AG10803 (cell line): ENCODE measurements at regions not wholly inside any gene's neighbourhood (a gene's known extent, or its start where the extent isn't known, plus 50 kb on each side); places are given as distances from the start of the nearest gene placed in this dataset.

Source experiments
- DNase-seq: peaks from one replicate; pipeline ENCODE4 v3.0.0; 2010; ENCODE audit warnings: low read depth
- H3K4me3 ChIP-seq: 2 replicates; pipeline ENCODE4 v1.5.1; 2011; ENCODE audit warnings: mild to moderate bottlenecking, low read length, control low read depth
- CTCF ChIP-seq: conservative IDR thresholded peaks from 2 replicates; pipeline ENCODE4 v1.5.1; 2011; ENCODE audit warnings: mild to moderate bottlenecking, low read length, control low read depth, inconsistent platforms

GRCh38 chr18:52082246-52082645 lies 257.8 kb upstream of the DCC start:
- no peak for DNase-seq
- no peak overlapping the region for H3K4me3 ChIP-seq
- no peak for TF ChIP-seq CTCF

- TF ChIP-seq CTCF = no peak
- DNase-seq = no peak
Observed at GRCh38 chr18:52087140-52087539, 252.9 kb upstream of the DCC start.

GRCh38 chr18:52090005-52090404 lies 250.0 kb upstream of the DCC start:
- DNase-seq = no peak
- H3K4me3 ChIP-seq = no peak overlapping the region
- no peak for TF ChIP-seq CTCF

More at GRCh38 chr18:52087140-52087539, 252.9 kb upstream of the DCC start:
- no peak overlapping the region for H3K4me3 ChIP-seq

- TF ChIP-seq CTCF = no peak
- DNase-seq = no peak
- H3K4me3 ChIP-seq = no peak overlapping the region
Observed at GRCh38 chr18:52093171-52093570, 246.8 kb upstream of the DCC start.

- DNase-seq = no peak
- H3K4me3 ChIP-seq = no peak overlapping the region
- no peak for TF ChIP-seq CTCF
Observed at GRCh38 chr18:52118684-52119083, 221.3 kb upstream of the DCC start.

GRCh38 chr18:52130624-52131301 lies 209.2 kb upstream of the DCC start:
- DNase-seq = peak; percentile 8
- no peak overlapping the region for H3K4me3 ChIP-seq
- no peak for TF ChIP-seq CTCF

- no peak for TF ChIP-seq CTCF
- no peak for DNase-seq
- H3K4me3 ChIP-seq = no peak overlapping the region
Observed at GRCh38 chr18:52131845-52132244, 208.2 kb upstream of the DCC start.
